ENCODE measurements at regions not wholly inside any gene's neighbourhood (a gene's known extent, or its start where the extent isn't known, plus 50 kb on each side); places are given as distances from the start of the nearest gene placed in this dataset.
A peak's percentile ranks its signal among the peaks of the same experiment; 100 is the strongest.

DNA sequence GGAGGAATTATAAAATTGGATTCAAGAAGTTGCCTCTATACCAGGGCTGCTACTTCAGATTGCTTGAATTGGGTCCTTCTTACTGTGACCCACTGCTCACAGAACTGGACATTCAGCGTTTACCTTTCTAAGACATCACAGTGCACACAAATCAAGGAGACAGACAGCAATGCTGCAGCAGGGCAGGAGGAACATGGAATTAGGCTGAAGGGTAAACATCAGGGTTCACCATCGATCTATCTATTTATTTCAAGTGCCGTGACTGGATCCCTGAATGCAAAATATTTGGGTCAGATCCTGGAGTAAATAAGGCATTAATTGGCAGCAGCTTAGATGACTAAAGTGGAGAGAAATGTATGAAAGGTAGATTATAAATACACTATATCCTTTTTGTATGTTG lies 76.9 kb upstream of the HMGA2 start:
- TF ChIP-seq, protein P1, sequence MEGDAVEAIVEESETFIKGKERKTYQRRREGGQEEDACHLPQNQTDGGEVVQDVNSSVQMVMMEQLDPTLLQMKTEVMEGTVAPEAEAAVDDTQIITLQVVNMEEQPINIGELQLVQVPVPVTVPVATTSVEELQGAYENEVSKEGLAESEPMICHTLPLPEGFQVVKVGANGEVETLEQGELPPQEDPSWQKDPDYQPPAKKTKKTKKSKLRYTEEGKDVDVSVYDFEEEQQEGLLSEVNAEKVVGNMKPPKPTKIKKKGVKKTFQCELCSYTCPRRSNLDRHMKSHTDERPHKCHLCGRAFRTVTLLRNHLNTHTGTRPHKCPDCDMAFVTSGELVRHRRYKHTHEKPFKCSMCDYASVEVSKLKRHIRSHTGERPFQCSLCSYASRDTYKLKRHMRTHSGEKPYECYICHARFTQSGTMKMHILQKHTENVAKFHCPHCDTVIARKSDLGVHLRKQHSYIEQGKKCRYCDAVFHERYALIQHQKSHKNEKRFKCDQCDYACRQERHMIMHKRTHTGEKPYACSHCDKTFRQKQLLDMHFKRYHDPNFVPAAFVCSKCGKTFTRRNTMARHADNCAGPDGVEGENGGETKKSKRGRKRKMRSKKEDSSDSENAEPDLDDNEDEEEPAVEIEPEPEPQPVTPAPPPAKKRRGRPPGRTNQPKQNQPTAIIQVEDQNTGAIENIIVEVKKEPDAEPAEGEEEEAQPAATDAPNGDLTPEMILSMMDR (conservative IDR thresholded peaks at IDR 0.05) = no peak
- TF ChIP-seq ZFX (IDR thresholded peaks at IDR 0.05) = no peak
- no peak overlapping the region for H3K27ac ChIP-seq

DNA sequence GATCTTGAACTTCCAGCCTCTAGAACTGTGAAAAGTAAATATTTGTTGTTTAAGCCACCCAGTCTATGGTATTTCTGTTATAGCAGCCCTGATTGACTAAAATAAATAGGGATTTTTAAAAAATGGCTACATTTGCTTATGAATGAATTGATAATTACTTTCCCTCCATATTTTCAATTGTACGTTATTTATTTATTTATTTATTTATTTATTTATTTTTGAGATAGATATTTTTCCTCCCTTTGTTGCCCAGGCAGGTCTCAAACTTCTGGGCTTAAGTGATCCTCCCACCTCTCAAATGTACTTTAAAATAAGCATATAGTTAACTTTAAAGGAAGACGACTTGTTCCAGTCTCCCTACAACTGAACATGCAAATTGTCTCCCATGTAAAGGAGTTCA lies 76.0 kb upstream of the HMGA2 start:
- no peak for TF ChIP-seq ZFX (IDR thresholded peaks at IDR 0.05)
- TF ChIP-seq, protein P1 (conservative IDR thresholded peaks at IDR 0.05) = no peak
- H3K27ac ChIP-seq = no peak overlapping the region

DNA sequence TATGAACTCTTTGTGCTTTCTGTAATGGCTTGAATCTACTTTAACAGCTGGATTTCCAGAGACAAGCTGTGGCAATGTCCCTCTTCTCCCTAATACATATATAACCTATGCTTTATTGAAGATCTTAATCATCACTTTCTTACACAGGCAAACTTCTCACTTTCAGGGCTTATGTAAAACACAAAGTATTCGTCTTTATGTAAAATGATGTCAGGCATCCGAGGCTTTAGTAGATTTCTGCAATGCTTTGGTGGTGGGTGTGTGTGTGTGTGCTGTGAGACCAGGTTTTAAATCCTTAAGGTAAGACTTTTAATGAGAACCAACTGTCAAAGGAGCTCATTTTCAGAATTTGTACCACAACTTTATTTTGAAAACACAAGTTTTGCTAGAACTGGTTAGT lies 70.0 kb upstream of the HMGA2 start:
- H3K27ac ChIP-seq = no peak overlapping the region
- TF ChIP-seq, protein P1 (conservative IDR thresholded peaks at IDR 0.05) = no peak
- TF ChIP-seq ZFX (IDR thresholded peaks at IDR 0.05) = no peak

DNA sequence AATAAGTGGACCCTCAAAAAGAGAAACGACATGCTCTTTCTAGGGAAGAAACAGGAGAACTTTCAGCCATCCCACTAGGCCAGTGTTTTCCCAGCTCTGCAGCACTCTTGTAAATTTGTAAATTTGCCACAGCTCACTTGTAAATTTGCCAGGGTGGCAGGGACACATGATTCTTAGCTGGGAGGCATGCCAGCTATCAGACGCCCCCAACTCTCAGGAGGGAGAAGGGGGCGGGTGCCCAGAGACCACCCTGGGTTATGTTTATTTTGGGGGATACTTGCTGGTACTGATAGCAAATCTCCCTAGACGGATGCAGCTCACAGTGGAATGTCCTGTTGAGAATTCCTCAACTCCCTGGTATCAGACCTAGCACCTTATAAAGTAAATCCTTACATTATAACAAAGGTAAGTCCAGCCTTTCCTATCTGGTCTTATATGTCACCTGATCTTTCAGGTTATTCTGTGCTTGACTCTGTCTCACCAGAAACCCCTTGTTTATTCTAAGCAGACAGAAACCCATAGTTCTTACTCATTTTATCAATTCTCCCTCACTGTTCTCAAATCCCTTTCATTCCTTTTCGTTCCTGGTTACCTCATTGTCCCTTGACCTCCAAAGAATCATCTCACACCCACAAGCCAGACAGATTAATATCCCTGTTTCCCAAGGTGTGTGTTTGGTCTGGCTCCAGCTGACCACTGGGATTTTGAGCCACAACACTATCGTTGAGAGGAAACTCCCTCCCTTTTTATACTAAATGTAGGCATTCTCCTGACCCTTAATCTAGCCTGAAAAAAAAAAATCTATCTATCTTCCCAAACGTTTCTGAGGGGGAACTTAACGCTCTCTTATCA lies 69.3 kb upstream of the HMGA2 start:
- no peak for TF ChIP-seq ZFX (IDR thresholded peaks at IDR 0.05)
- TF ChIP-seq, protein P1 (conservative IDR thresholded peaks at IDR 0.05) = no peak
- no peak overlapping the region for H3K27ac ChIP-seq

DNA sequence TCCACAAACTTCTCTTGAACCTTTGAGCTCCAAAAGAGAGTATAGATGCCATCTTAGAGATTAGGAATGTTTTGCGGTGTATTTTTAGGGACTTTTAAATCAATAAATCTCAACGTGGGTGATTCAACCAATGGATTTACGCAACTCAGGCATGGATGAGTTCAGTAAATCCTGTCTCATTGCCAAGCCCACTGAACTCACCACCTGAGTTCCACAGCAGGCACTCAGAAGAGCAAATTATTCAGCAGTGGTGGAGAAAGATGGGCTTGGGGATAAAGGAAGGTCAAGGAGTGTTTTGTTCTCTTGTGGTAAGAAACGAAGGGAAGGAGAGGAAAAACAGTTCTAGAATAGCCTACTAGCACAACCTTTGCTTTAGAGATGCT lies 68.7 kb upstream of the HMGA2 start:
- no peak overlapping the region for H3K27ac ChIP-seq
- TF ChIP-seq, protein P1 (conservative IDR thresholded peaks at IDR 0.05) = no peak

DNA sequence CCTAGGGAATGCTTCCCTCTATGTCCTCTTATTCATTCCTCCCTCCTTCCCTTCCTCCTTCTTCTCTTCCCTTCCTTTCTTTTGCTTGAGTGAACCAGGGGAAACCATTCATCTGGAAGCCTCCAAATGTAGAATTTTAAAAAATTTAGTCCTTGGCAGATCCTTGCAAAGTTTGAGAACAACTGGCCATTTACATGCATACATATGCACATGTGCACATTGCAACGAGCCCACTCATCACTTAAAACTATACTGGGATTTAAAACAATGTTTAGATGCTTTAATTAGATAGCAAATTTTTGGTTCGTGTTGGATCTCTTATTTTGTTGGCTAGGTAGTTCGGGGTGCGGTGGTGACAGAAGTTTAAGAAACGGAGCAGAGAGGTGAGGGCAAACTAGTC lies 68.0 kb upstream of the HMGA2 start:
- TF ChIP-seq, protein P1 (conservative IDR thresholded peaks at IDR 0.05) = no peak
- no peak for TF ChIP-seq ZFX (IDR thresholded peaks at IDR 0.05)
- H3K27ac ChIP-seq = no peak overlapping the region

DNA sequence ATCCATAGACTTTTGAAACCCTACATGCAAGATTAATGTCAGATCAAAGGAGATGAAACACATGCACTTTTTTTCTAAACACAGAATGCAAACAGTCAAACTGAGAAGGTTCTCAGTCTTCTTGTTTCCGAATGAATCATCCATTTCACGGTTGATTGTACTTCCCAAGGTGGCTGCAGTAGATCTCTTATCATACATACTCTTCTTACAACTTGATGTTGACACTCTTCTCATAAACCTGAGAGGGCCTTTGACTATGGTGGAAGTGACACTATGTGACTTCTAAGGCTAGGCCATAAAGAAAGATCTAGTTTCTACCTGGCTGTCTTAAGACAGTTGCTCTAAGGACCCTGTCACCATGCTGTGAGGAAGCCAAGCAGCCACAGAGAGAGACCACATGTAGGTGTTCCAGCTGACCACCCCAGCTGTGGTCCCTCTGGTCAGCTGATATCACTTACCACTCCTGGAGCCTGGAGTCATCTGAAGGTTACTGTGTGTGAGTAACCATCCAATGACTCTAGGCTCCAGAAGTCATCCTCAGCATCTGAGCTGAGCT lies 67.2 kb upstream of the HMGA2 start:
- H3K27ac ChIP-seq = no peak overlapping the region
- peak; percentile 19; the same call in 1 of the 2 replicates for TF ChIP-seq ZFX (IDR thresholded peaks at IDR 0.05)
- TF ChIP-seq, protein P1 (conservative IDR thresholded peaks at IDR 0.05) = no peak

Measured in C4-2B (cell line).